ENCODE measurements at regions not wholly inside any gene's neighbourhood (a gene's known extent, or its start where the extent isn't known, plus 50 kb on each side); places are given as distances from the start of the nearest gene placed in this dataset.

GRCh38 chr9:16316911-16317817 is 553.3 kb downstream of the BNC2 start:
- TF ChIP-seq POLR2A (IDR thresholded peaks at IDR 0.05; ENCODE audit: low read length) (no peak), GATA1 (IDR thresholded peaks at IDR 0.05; ENCODE audit: low read depth, low read length) (no peak)
